ENCODE measurements at regions not wholly inside any gene's neighbourhood (a gene's known extent, or its start where the extent isn't known, plus 50 kb on each side); places are given as distances from the start of the nearest gene placed in this dataset.

DNA sequence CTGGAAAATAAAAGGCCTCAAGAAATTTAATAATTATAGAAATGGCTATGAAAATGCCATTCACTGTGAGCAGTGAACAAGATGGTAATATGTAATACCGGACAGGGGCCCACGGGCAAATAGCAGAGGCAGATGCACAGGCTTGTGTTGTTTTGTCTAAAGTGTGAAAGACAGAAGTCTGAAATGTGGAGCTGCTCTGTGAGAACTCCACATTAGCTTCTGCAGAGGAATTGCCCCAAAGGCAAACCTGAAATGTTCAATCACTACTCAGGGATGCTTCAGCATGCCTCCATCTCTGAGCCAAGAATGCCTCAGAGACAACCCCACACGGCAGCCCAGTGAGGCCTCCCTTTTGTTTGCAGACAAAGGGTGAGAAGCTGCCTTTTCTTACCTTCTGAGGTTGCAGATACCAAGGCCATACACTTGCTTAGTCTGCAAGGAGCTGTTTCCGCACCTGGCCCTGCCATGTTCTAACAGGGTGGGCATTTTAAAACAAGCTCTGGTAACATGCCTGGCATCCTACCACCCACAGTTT is 124.3 kb upstream of the CXCL14 start:
- no peak for DNase-seq (ENCODE audit: insufficient read length, low spot score, missing footprints)
- H3K4me1 ChIP-seq (ENCODE audit: insufficient read depth, low read length): no peaks in the 10 kb centered on the region
- H3K79me2 ChIP-seq (ENCODE audit: insufficient read depth, low read length): no peaks in the 10 kb centered on the region
- H4K20me1 ChIP-seq (ENCODE audit: insufficient read depth, low read length): no peaks in the 10 kb centered on the region
- H3K4me3 ChIP-seq (ENCODE audit: insufficient read depth, low read length): no peak overlapping the region
- H3K36me3 ChIP-seq (ENCODE audit: insufficient read depth, low read length): no peaks in the 10 kb centered on the region
- TF ChIP-seq, protein P1, sequence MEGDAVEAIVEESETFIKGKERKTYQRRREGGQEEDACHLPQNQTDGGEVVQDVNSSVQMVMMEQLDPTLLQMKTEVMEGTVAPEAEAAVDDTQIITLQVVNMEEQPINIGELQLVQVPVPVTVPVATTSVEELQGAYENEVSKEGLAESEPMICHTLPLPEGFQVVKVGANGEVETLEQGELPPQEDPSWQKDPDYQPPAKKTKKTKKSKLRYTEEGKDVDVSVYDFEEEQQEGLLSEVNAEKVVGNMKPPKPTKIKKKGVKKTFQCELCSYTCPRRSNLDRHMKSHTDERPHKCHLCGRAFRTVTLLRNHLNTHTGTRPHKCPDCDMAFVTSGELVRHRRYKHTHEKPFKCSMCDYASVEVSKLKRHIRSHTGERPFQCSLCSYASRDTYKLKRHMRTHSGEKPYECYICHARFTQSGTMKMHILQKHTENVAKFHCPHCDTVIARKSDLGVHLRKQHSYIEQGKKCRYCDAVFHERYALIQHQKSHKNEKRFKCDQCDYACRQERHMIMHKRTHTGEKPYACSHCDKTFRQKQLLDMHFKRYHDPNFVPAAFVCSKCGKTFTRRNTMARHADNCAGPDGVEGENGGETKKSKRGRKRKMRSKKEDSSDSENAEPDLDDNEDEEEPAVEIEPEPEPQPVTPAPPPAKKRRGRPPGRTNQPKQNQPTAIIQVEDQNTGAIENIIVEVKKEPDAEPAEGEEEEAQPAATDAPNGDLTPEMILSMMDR (IDR thresholded peaks at IDR 0.05; ENCODE audit: extremely low read depth, low read depth, low read length): no peak
- H2AFZ ChIP-seq (ENCODE audit: low read length): no peak overlapping the region
- no peak overlapping the region for H3K4me2 ChIP-seq (ENCODE audit: insufficient read depth, low read length)
- H3K27ac ChIP-seq (ENCODE audit: low read depth, low read length): no peak overlapping the region
- H3K27me3 ChIP-seq (ENCODE audit: insufficient read depth, low read length): no peaks in the 10 kb centered on the region
- H3K9me3 ChIP-seq (ENCODE audit: low read depth, low read length): no peaks in the 10 kb centered on the region

DNA sequence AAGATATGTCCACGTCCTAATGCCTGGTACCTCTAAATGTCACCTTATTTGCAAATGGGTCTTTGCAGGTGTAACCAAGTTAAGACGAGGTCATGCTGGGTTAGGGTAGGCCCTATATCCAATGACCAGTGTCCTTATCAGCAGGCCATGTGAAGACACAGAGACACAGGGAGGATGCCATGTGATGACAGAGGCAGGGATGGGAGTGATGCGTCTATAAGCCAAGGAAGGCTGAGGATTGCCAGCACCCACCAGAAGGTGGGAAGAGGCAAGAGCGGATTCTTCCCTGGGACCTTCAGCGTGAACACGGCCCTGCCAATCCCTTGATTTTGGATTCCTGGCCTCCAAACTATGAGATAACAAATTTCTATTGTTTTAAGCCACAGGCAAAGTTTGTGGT is 123.4 kb upstream of the CXCL14 start:
- Histone ChIP-seq H2AFZ (ENCODE audit: low read length) (no peak overlapping the region), H3K79me2 (ENCODE audit: insufficient read depth, low read length) (no peaks in the 10 kb centered on the region), H3K4me2 (ENCODE audit: insufficient read depth, low read length) (no peak overlapping the region), H4K20me1 (ENCODE audit: insufficient read depth, low read length) (no peaks in the 10 kb centered on the region), H3K9me3 (ENCODE audit: low read depth, low read length) (no peaks in the 10 kb centered on the region), H3K27ac (ENCODE audit: low read depth, low read length) (no peak overlapping the region), H3K27me3 (ENCODE audit: insufficient read depth, low read length) (no peaks in the 10 kb centered on the region), H3K36me3 (ENCODE audit: insufficient read depth, low read length) (no peaks in the 10 kb centered on the region), H3K4me3 (ENCODE audit: insufficient read depth, low read length) (no peak overlapping the region), H3K4me1 (ENCODE audit: insufficient read depth, low read length) (no peaks in the 10 kb centered on the region)
- TF ChIP-seq, protein P1 (IDR thresholded peaks at IDR 0.05; ENCODE audit: extremely low read depth, low read depth, low read length): no peak
- DNase-seq (ENCODE audit: insufficient read length, low spot score, missing footprints): no peak

DNA sequence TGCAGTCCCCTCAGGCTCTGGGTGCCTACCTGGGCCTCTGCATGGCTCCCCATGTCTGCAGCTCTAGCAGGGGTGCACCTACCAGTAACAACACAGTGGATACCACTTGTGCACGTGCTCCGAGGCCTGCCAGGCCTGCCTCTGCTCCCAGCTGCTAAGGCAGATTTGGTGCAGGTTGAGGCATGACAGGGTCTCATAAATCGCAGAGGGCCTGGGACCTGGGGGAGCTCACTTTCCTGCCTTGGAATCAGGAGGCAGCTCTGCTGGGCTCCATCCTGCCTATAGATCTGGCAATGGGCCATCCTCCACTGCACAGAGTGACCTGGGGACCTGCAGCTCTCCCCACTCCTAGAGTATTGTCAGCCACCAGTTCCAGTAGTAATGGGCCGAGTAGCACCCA is 121.9 kb upstream of the CXCL14 start:
- H2AFZ ChIP-seq (ENCODE audit: low read length): no peak overlapping the region
- TF ChIP-seq, protein P1 (IDR thresholded peaks at IDR 0.05; ENCODE audit: extremely low read depth, low read depth, low read length): no peak

DNA sequence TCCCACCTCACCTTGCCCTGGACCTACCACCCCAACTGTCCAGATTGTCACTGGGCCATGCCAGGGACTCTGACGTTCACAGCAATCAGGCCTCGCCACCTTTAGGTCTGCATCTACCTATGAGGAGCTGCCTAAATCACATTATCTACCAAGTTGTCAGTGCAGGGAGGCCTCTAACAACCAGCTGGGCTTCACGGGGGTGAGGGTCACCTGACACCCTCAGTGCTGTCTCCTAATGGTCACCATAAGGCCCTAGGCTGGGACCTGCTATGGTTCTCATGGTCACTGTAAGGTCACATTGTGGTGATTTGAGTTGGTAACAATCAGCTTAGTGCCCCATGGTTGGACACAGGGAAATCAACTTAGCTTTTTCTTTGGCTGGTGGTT is 119.2 kb upstream of the CXCL14 start:
- no peak overlapping the region for H3K4me3 ChIP-seq (ENCODE audit: insufficient read depth, low read length)
- peaks cover 3% of the 10 kb centered on the region for H3K27me3 ChIP-seq (ENCODE audit: insufficient read depth, low read length)
- DNase-seq (ENCODE audit: insufficient read length, low spot score, missing footprints): no peak
- no peak overlapping the region for H2AFZ ChIP-seq (ENCODE audit: low read length)
- H3K4me1 ChIP-seq (ENCODE audit: insufficient read depth, low read length): no peaks in the 10 kb centered on the region
- H3K4me2 ChIP-seq (ENCODE audit: insufficient read depth, low read length): no peak overlapping the region
- H3K79me2 ChIP-seq (ENCODE audit: insufficient read depth, low read length): no peaks in the 10 kb centered on the region
- no peaks in the 10 kb centered on the region for H4K20me1 ChIP-seq (ENCODE audit: insufficient read depth, low read length)
- no peak overlapping the region for H3K27ac ChIP-seq (ENCODE audit: low read depth, low read length)
- TF ChIP-seq, protein P1 (IDR thresholded peaks at IDR 0.05; ENCODE audit: extremely low read depth, low read depth, low read length): no peak
- H3K36me3 ChIP-seq (ENCODE audit: insufficient read depth, low read length): no peaks in the 10 kb centered on the region
- H3K9me3 ChIP-seq (ENCODE audit: low read depth, low read length): no peaks in the 10 kb centered on the region

More for the DNA sequence above, 121.9 kb upstream of the CXCL14 start:
- Histone ChIP-seq H3K4me2 (ENCODE audit: insufficient read depth, low read length) (no peak overlapping the region), H3K27me3 (ENCODE audit: insufficient read depth, low read length) (peaks cover 3% of the 10 kb centered on the region), H3K4me1 (ENCODE audit: insufficient read depth, low read length) (no peaks in the 10 kb centered on the region), H3K4me3 (ENCODE audit: insufficient read depth, low read length) (no peak overlapping the region), H3K9me3 (ENCODE audit: low read depth, low read length) (no peaks in the 10 kb centered on the region), H4K20me1 (ENCODE audit: insufficient read depth, low read length) (no peaks in the 10 kb centered on the region), H3K36me3 (ENCODE audit: insufficient read depth, low read length) (no peaks in the 10 kb centered on the region), H3K27ac (ENCODE audit: low read depth, low read length) (no peak overlapping the region), H3K79me2 (ENCODE audit: insufficient read depth, low read length) (no peaks in the 10 kb centered on the region)
- no peak for DNase-seq (ENCODE audit: insufficient read length, low spot score, missing footprints)
